ENCODE measurements at regions not wholly inside any gene's neighbourhood (a gene's known extent, or its start where the extent isn't known, plus 50 kb on each side); places are given as distances from the start of the nearest gene placed in this dataset.

- Mint-ChIP-seq H3K27ac (no peak overlapping the region), H3K9me3 (no peaks in the 10 kb centered on the region; the same call in 1 of the 3 replicates), H3K36me3 (ENCODE audit: low read depth) (no peaks in the 10 kb centered on the region), H3K4me1 (no peaks in the 10 kb centered on the region), H3K4me3 (no peak overlapping the region), H3K27me3 (ENCODE audit: insufficient read depth, low read depth, poor library complexity) (no peaks in the 10 kb centered on the region)
- DNase-seq (ENCODE audit: low spot score) = no peak
- ATAC-seq = no peak
- no peaks in the 10 kb centered on the region for H3F3A ChIP-seq (replicated peaks; ENCODE audit: low read depth)
- H2AFZ ChIP-seq = no peak overlapping the region
- no peak for TF ChIP-seq CTCF (conservative IDR thresholded peaks at IDR 0.05; ENCODE audit: low read depth in 2 of 2)
- TF ChIP-seq CREB1 (CRISPR knock-in tag; IDR thresholded peaks at IDR 0.05; ENCODE audit: low read depth) = no peak
- no peak for TF ChIP-seq JUNB (IDR thresholded peaks at IDR 0.05; ENCODE audit: unreplicated experiment)
- no peak for TF ChIP-seq ZNF331 (CRISPR knock-in tag; IDR thresholded peaks at IDR 0.05; ENCODE audit: low read depth)
- H3K9me2 ChIP-seq (ENCODE audit: insufficient read depth) = peaks cover 3% of the 10 kb centered on the region; the same call in 1 of the 2 replicates
- H3K4me3 ChIP-seq = no peak overlapping the region
- no peaks in the 10 kb centered on the region for H3K27me3 ChIP-seq (ENCODE audit: insufficient read depth)
- H3K79me2 ChIP-seq (replicated peaks; ENCODE audit: insufficient read depth) = no peaks in the 10 kb centered on the region
- H3K4me1 ChIP-seq (ENCODE audit: insufficient read depth) = no peaks in the 10 kb centered on the region
- no peaks in the 10 kb centered on the region for H4K20me1 ChIP-seq (replicated peaks; ENCODE audit: insufficient read depth)
- H3K27ac ChIP-seq (ENCODE audit: low read depth) = no peak overlapping the region
- H3K36me3 ChIP-seq (ENCODE audit: insufficient read depth) = no peaks in the 10 kb centered on the region
- H3K4me2 ChIP-seq = no peak overlapping the region
Observed at GRCh38 chr18:38459131-38459994, 893.8 kb upstream of the CELF4 start.

GRCh38 chr18:38458698-38459097 is 893.1 kb upstream of the CELF4 start:
- no peak overlapping the region for H3K27ac ChIP-seq (ENCODE audit: low read depth)
- H3K27ac Mint-ChIP-seq = no peak overlapping the region
- TF ChIP-seq ZNF331 (CRISPR knock-in tag; IDR thresholded peaks at IDR 0.05; ENCODE audit: low read depth) (no peak), NANOG (IDR thresholded peaks at IDR 0.05; ENCODE audit: borderline replicate concordance) (no peak), CTCF (conservative IDR thresholded peaks at IDR 0.05; ENCODE audit: low read depth in 2 of 2) (no peak), ETS1 (IDR thresholded peaks at IDR 0.05) (no peak), REST (IDR thresholded peaks at IDR 0.05; ENCODE audit: unreplicated experiment) (no peak), CREB1 (CRISPR knock-in tag; IDR thresholded peaks at IDR 0.05; ENCODE audit: low read depth) (no peak), STAT1 (IDR thresholded peaks at IDR 0.05; ENCODE audit: unreplicated experiment) (no peak), EZH2 (IDR thresholded peaks at IDR 0.05; ENCODE audit: low read depth, unreplicated experiment) (no peak), EZH2phosphoT487 (IDR thresholded peaks at IDR 0.05; ENCODE audit: unreplicated experiment) (no peak)

More at GRCh38 chr18:38458698-38459097, 893.1 kb upstream of the CELF4 start:
- Histone ChIP-seq H4K20me1 (replicated peaks; ENCODE audit: insufficient read depth) (no peaks in the 10 kb centered on the region), H3K4me3 (no peak overlapping the region), H2AFZ (no peak overlapping the region), H3K79me2 (replicated peaks; ENCODE audit: insufficient read depth) (no peaks in the 10 kb centered on the region), H3K4me2 (no peak overlapping the region), H3K36me3 (ENCODE audit: insufficient read depth) (no peaks in the 10 kb centered on the region), H3K9me2 (ENCODE audit: insufficient read depth) (no peaks in the 10 kb centered on the region), H3K4me1 (ENCODE audit: insufficient read depth) (no peaks in the 10 kb centered on the region), H3K27me3 (ENCODE audit: insufficient read depth) (no peaks in the 10 kb centered on the region), H3F3A (replicated peaks; ENCODE audit: low read depth) (no peaks in the 10 kb centered on the region)
- H3K9me3 Mint-ChIP-seq = no peaks in the 10 kb centered on the region; the same call in 2 of the 3 replicates
- no peak for DNase-seq (ENCODE audit: low spot score)
- H3K4me1 Mint-ChIP-seq = no peaks in the 10 kb centered on the region
- no peaks in the 10 kb centered on the region for H3K36me3 Mint-ChIP-seq (ENCODE audit: low read depth)
- no peak for ATAC-seq
- no peaks in the 10 kb centered on the region for H3K27me3 Mint-ChIP-seq (ENCODE audit: insufficient read depth, low read depth, poor library complexity)
- H3K4me3 Mint-ChIP-seq = no peak overlapping the region

Measured in GM23338 (cell line).